ENCODE measurements at regions not wholly inside any gene's neighbourhood (a gene's known extent, or its start where the extent isn't known, plus 50 kb on each side); places are given as distances from the start of the nearest gene placed in this dataset.
"Not testable (repeated sequence)": the region's sequence is repeated elsewhere in the genome, so short reads cannot be mapped to it uniquely, and the experiment has no call there.

GRCh38 chr21:21898801-21899200, 900.6 kb downstream of the NCAM2 start:
- no peak overlapping the region for H3K4me3 ChIP-seq

GRCh38 chr21:21902416-21902815, 904.2 kb downstream of the NCAM2 start:
- H3K36me3 ChIP-seq (ENCODE audit: low read depth); intact Hi-C loops (cut with DNase I, micrococcal nuclease); ATAC-seq; H3K9me3 ChIP-seq; H3K4me1 ChIP-seq (ENCODE audit: low read depth); DNase-seq; H3K4me3 ChIP-seq: not testable (repeated sequence)

More at GRCh38 chr21:21898801-21899200, 900.6 kb downstream of the NCAM2 start:
- ATAC-seq (no peak), DNase-seq (no peak)
- H3K36me3 ChIP-seq (ENCODE audit: low read depth) = no peaks in the 10 kb centered on the region
- intact Hi-C loops (cut with DNase I, micrococcal nuclease) = no loop called here
- H3K9me3 ChIP-seq = no peaks in the 10 kb centered on the region
- no peak for TF ChIP-seq CTCF (IDR thresholded peaks at IDR 0.05)
- H3K4me1 ChIP-seq (ENCODE audit: low read depth) = no peaks in the 10 kb centered on the region

GRCh38 chr21:21907271-21907670, 909.1 kb downstream of the NCAM2 start:
- no peaks in the 10 kb centered on the region for H3K36me3 ChIP-seq (ENCODE audit: low read depth)
- H3K4me3 ChIP-seq = no peak overlapping the region
- no peaks in the 10 kb centered on the region for H3K4me1 ChIP-seq (ENCODE audit: low read depth)
- intact Hi-C loops (cut with DNase I, micrococcal nuclease) = no loop called here
- no peak for TF ChIP-seq CTCF (IDR thresholded peaks at IDR 0.05)
- H3K9me3 ChIP-seq = no peaks in the 10 kb centered on the region
- no peak for ATAC-seq
- DNase-seq = no peak

- intact Hi-C loops (cut with DNase I, micrococcal nuclease) = no loop called here
These were observed 917.6 kb downstream of the NCAM2 start for GRCh38 chr21:21915816-21916215.

GRCh38 chr21:21921410-21922232, 923.4 kb downstream of the NCAM2 start:
- intact Hi-C loops (cut with DNase I, micrococcal nuclease) = no loop called here
- peak; percentile 12 for TF ChIP-seq CTCF (IDR thresholded peaks at IDR 0.05)
- ATAC-seq (peak; percentile 74), DNase-seq (peak in 1 of 3 donors; percentile 34)
- H3K9me3 ChIP-seq = no peaks in the 10 kb centered on the region
- no peaks in the 10 kb centered on the region for H3K4me1 ChIP-seq (ENCODE audit: low read depth)
- no peaks in the 10 kb centered on the region for H3K36me3 ChIP-seq (ENCODE audit: low read depth)
- H3K4me3 ChIP-seq = no peak overlapping the region

More at GRCh38 chr21:21915816-21916215, 917.6 kb downstream of the NCAM2 start:
- no peak overlapping the region for H3K4me3 ChIP-seq
- no peaks in the 10 kb centered on the region for H3K9me3 ChIP-seq
- no peak for TF ChIP-seq CTCF (IDR thresholded peaks at IDR 0.05)
- no peaks in the 10 kb centered on the region for H3K36me3 ChIP-seq (ENCODE audit: low read depth)
- H3K4me1 ChIP-seq (ENCODE audit: low read depth) = no peaks in the 10 kb centered on the region
- no peak for ATAC-seq
- DNase-seq = no peak

GRCh38 chr21:21929226-21929625, 931.0 kb downstream of the NCAM2 start:
- Histone ChIP-seq H3K36me3 (ENCODE audit: low read depth) (no peaks in the 10 kb centered on the region), H3K9me3 (no peaks in the 10 kb centered on the region), H3K4me3 (no peak overlapping the region), H3K4me1 (ENCODE audit: low read depth) (no peaks in the 10 kb centered on the region)
- no peak for DNase-seq
- ATAC-seq = peak; percentile 68
- no peak for TF ChIP-seq CTCF (IDR thresholded peaks at IDR 0.05)
- intact Hi-C loops (cut with DNase I, micrococcal nuclease) = no loop called here

All from mucosa of descending colon (tissue), 3 donors.